GM12878 (cell line): ENCODE measurements at regions not wholly inside any gene's neighbourhood (a gene's known extent, or its start where the extent isn't known, plus 50 kb on each side); places are given as distances from the start of the nearest gene placed in this dataset.

ENCODE experiments used
- ATAC-seq: fragments of 200-7000 bp; cut with Tn5 transposase; 3 replicates; pipeline ENCODE4 v1.9.1; 2020; ENCODE audit warnings: mild to moderate bottlenecking, moderate library complexity
- BruUV-seq: library from RNA; stranded (reverse); fragments of 400-500 nt; replicated peaks from 2 replicates; lab custom pipeline; 2021; lab: Mats Ljungman, UMichigan
- CTCF ChIA-PET: fragments of 300-600 bp; sonication (Branson Sonifier 250); formaldehyde crosslinking; extraction: SDS; loops from one replicate; lab custom pipeline; 2021; ENCODE audit warnings: inconsistent platforms; lab: Yijun Ruan, JAX
- POLR2A ChIA-PET: fragments of 350-600 bp; formaldehyde crosslinking; extraction: SDS; loops from one replicate; lab custom pipeline; 2021; ENCODE audit warnings: inconsistent platforms; lab: Charles Lee
- RAD21 ChIA-PET: fragments of 300-600 bp; sonication (Branson Sonifier 250); formaldehyde crosslinking; loops from one replicate; lab custom pipeline; 2023; ENCODE audit warnings: antibody characterized with exemption; ENCODE audit not compliant: unreplicated experiment; lab: Charles Lee
- SMC1A ChIA-PET: fragments of 300-600 bp; sonication (Branson Sonifier 250); formaldehyde crosslinking; loops from one replicate; lab custom pipeline; 2023; ENCODE audit not compliant: unreplicated experiment, uncharacterized antibody; lab: Charles Lee
- DNase-seq: peaks from one replicate; pipeline ENCODE4 v3.0.0-alpha.2; 2011; ENCODE audit warnings: low read depth, low spot score
- FAIRE-seq: peaks from 3 replicates; lab custom pipeline; 2011; peaks lifted over from hg19 to GRCh38; lab: Jason Lieb, UNC
- H2AFZ ChIP-seq: 2 replicates; pipeline ENCODE4 v1.6.0; 2011; ENCODE audit warnings: low read depth, low read length, control low read depth; ENCODE audit not compliant: control insufficient read depth
- H3K27ac ChIP-seq: 2 replicates; pipeline ENCODE4 v1.5.1; 2011; ENCODE audit warnings: control low read depth; ENCODE audit not compliant: control insufficient read depth, insufficient read depth
- H3K27me3 ChIP-seq, 2 experiments: replicated peaks in 1 of 2; 2 replicates each; pipeline versions ENCODE4 v1.6.0 to v1.6.1; 2011; ENCODE audit warnings: low read length in 1 of 2; ENCODE audit not compliant: control insufficient read depth in 2 of 2, insufficient read depth in 2 of 2
- H3K36me3 ChIP-seq, 2 experiments: 2 replicates each; pipeline ENCODE4 v1.5.1; 2011; ENCODE audit warnings: low read length in 1 of 2; ENCODE audit not compliant: control insufficient read depth in 2 of 2, insufficient read depth in 2 of 2
- H3K4me1 ChIP-seq: 2 replicates; pipeline ENCODE4 v1.6.1; 2011; ENCODE audit warnings: mild to moderate bottlenecking, low read length, moderate library complexity, mixed read lengths; ENCODE audit not compliant: control insufficient read depth, insufficient read depth
- H3K4me2 ChIP-seq: 2 replicates; pipeline ENCODE4 v1.6.0; 2011; ENCODE audit warnings: control low read depth; ENCODE audit not compliant: control insufficient read depth, insufficient read depth
- H3K4me3 ChIP-seq: fragments of 200-600 bp; sonication (generic); 2 replicates; pipeline ENCODE4 v1.5.1; 2016
- H3K79me2 ChIP-seq: 2 replicates; pipeline ENCODE4 v1.6.0; 2011; ENCODE audit warnings: low read length; ENCODE audit not compliant: control insufficient read depth, insufficient read depth
- H3K9ac ChIP-seq: 2 replicates; pipeline ENCODE4 v1.8.0; 2011; ENCODE audit warnings: low read length, control low read depth, mixed read lengths; ENCODE audit not compliant: control insufficient read depth, insufficient read depth
- H3K9me3 ChIP-seq: replicated peaks from 3 replicates; pipeline ENCODE4 v1.5.1; 2011; ENCODE audit warnings: mild to moderate bottlenecking, low read length; ENCODE audit not compliant: control insufficient read depth, insufficient read depth
- H4K20me1 ChIP-seq: 2 replicates; pipeline ENCODE4 v1.6.0; 2011; ENCODE audit not compliant: control insufficient read depth, insufficient read depth
- BHLHE40 ChIP-seq, 2 experiments: fragments of 450-650 bp in 1 of 2; IDR thresholded peaks; 2 replicates each; pipeline ENCODE4 v1.6.1; 2011 to 2017; ENCODE audit warnings: low read depth in 2 of 2, borderline replicate concordance in 1 of 2, improper control_type of control experiment in 1 of 2, low read length in 1 of 2, mild to moderate bottlenecking in 1 of 2
- CHD1 ChIP-seq: IDR thresholded peaks from 2 replicates; pipeline ENCODE4 v1.6.1; 2012; ENCODE audit warnings: low read depth, low read length, improper control_type of control experiment
- CHD2 ChIP-seq: IDR thresholded peaks from 2 replicates; pipeline ENCODE4 v1.6.1; 2011; ENCODE audit warnings: low read depth, low read length, improper control_type of control experiment, borderline replicate concordance
- CHD4 ChIP-seq: fragments of 200-600 bp; sonication (generic); IDR thresholded peaks from 2 replicates; pipeline ENCODE4 v1.6.1; 2016; ENCODE audit warnings: mild to moderate bottlenecking
- HDAC2 ChIP-seq: fragments of 200-600 bp; sonication (generic); IDR thresholded peaks from 2 replicates; pipeline ENCODE4 v1.6.1; 2017
- KAT2A ChIP-seq: conservative IDR thresholded peaks from 2 replicates; pipeline ENCODE4 v1.6.1; 2011; ENCODE audit warnings: low read depth, low read length; ENCODE audit not compliant: control insufficient read depth
- RB1 ChIP-seq: fragments of 450-650 bp; formaldehyde crosslinking; IDR thresholded peaks from 2 replicates; pipeline ENCODE4 v1.6.1; 2017; ENCODE audit warnings: mild to moderate bottlenecking, borderline replicate concordance
- SUPT20H ChIP-seq: IDR thresholded peaks from 2 replicates; pipeline ENCODE4 v1.6.1; 2011; ENCODE audit warnings: low read depth, mild to moderate bottlenecking, low read length, moderate library complexity, borderline replicate concordance; ENCODE audit not compliant: control insufficient read depth
- WGBS: methylation state at CpG from one replicate; pipeline ENCODE4 v1.1.6; 2016; ENCODE audit warnings: low lambda C conversion rate; ENCODE audit not compliant: insufficient replicate concordance, insufficient coverage; ENCODE audit errors: missing lambda C conversion rate; 5-methylcytosine and 5-hydroxymethylcytosine counted together
- in situ Hi-C: fragments of 300-500 bp; cut with MboI; formaldehyde crosslinking; loops from 9 replicates; pipeline ENCODE4 v1.14.3; 2018; ENCODE audit warnings: mixed read lengths
- intact Hi-C: fragments of 100-400 bp; cut with micrococcal nuclease; formaldehyde crosslinking; loops from one replicate; pipeline ENCODE4 v1.14.2; 2022; ENCODE audit not compliant: unreplicated experiment

GRCh38 chr2:129887688-129888266 is 91.7 kb upstream of the RAB6C start:
- Histone ChIP-seq H4K20me1 (no peaks in the 10 kb centered on the region), H3K4me1 (no peaks in the 10 kb centered on the region), H3K9me3 (no peaks in the 10 kb centered on the region), H3K27ac (no peak overlapping the region), H3K36me3 (no peaks in the 10 kb centered on the region), H3K79me2 (no peaks in the 10 kb centered on the region), H3K4me2 (no peak overlapping the region), H3K27me3 (no peaks in the 10 kb centered on the region), H2AFZ (no peak overlapping the region), H3K4me3 (no peak overlapping the region), H3K9ac (no peak overlapping the region)
- TF ChIP-seq BHLHE40 (IDR thresholded peaks at IDR 0.05; ENCODE audit: borderline replicate concordance in 1 of 2, low read depth in 2 of 2, low read length in 1 of 2) (no peak), SUPT20H (no peak)
- BruUV-seq, result no TSS peak
- POLR2A ChIA-PET, result no interaction called here
- RAD21 ChIA-PET, result no interaction called here
- CTCF ChIA-PET, result no interaction called here
- FAIRE-seq (no peak), ATAC-seq (no peak), DNase-seq (no peak)
- SMC1A ChIA-PET, result no interaction called here
- in situ Hi-C loops, result no loop called here
- WGBS, result 5% methylated on average over 3 of the region's 3 CpGs
- intact Hi-C loops, result no loop called here

DNA sequence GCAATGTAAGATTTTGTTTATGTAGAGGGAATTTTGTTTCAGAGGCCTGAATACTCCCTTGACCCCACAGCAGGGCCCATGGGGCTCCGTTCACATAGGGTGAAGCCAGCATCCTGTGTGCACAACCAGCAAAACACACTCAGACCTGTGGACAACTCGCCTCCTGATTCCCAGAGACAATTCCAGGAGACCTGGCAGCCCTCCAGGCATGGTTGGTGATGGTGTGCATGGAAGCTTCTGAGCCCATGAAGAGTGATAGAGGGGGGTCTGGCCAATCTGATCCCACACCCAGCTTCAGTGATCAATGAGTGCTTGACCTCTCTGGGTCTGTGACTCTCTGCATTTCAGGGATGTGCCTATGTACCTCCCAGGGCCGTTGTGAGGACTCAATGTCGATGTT is 91.0 kb upstream of the RAB6C start:
- SMC1A ChIA-PET, result no interaction called here
- 5% methylated on average over 4 of the region's 4 CpGs for WGBS
- H3K9ac ChIP-seq, result no peak overlapping the region
- ATAC-seq, result no peak
- no peaks in the 10 kb centered on the region for H3K79me2 ChIP-seq
- CTCF ChIA-PET, result no interaction called here
- H3K4me1 ChIP-seq, result no peaks in the 10 kb centered on the region
- DNase-seq, result no peak
- no peak overlapping the region for H2AFZ ChIP-seq
- POLR2A ChIA-PET, result no interaction called here
- TF ChIP-seq RB1, result no peak
- no peak for TF ChIP-seq CHD2
- TF ChIP-seq CHD1, result no peak
- no peak for TF ChIP-seq HDAC2
- no peak for TF ChIP-seq KAT2A
- no peak for TF ChIP-seq CHD4
- no peak overlapping the region for H3K27ac ChIP-seq
- RAD21 ChIA-PET, result no interaction called here
- no peaks in the 10 kb centered on the region for H3K36me3 ChIP-seq
- intact Hi-C loops (no loop called here), in situ Hi-C loops (no loop called here)
- FAIRE-seq, result no peak
- no TSS peak for BruUV-seq
- no peak overlapping the region for H3K4me3 ChIP-seq
- H4K20me1 ChIP-seq, result no peaks in the 10 kb centered on the region
- H3K4me2 ChIP-seq, result no peak overlapping the region
- no peaks in the 10 kb centered on the region for H3K27me3 ChIP-seq
- no peaks in the 10 kb centered on the region for H3K9me3 ChIP-seq
